ENCODE measurements at regions not wholly inside any gene's neighbourhood (a gene's known extent, or its start where the extent isn't known, plus 50 kb on each side); places are given as distances from the start of the nearest gene placed in this dataset.

- TF ChIP-seq, protein P1, sequence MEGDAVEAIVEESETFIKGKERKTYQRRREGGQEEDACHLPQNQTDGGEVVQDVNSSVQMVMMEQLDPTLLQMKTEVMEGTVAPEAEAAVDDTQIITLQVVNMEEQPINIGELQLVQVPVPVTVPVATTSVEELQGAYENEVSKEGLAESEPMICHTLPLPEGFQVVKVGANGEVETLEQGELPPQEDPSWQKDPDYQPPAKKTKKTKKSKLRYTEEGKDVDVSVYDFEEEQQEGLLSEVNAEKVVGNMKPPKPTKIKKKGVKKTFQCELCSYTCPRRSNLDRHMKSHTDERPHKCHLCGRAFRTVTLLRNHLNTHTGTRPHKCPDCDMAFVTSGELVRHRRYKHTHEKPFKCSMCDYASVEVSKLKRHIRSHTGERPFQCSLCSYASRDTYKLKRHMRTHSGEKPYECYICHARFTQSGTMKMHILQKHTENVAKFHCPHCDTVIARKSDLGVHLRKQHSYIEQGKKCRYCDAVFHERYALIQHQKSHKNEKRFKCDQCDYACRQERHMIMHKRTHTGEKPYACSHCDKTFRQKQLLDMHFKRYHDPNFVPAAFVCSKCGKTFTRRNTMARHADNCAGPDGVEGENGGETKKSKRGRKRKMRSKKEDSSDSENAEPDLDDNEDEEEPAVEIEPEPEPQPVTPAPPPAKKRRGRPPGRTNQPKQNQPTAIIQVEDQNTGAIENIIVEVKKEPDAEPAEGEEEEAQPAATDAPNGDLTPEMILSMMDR (IDR thresholded peaks at IDR 0.05), result no peak
- no peak for TF ChIP-seq POLR2A (IDR thresholded peaks at IDR 0.05)
These were observed 587.9 kb upstream of the ITGA1 start for GRCh38 chr5:52199833-52200232.

All from thyroid gland (tissue), 4 donors.